GM18520 (cell line): ENCODE measurements at regions not wholly inside any gene's neighbourhood (a gene's known extent, or its start where the extent isn't known, plus 50 kb on each side); places are given as distances from the start of the nearest gene placed in this dataset.
"Not testable (repeated sequence)": the region's sequence is repeated elsewhere in the genome, so short reads cannot be mapped to it uniquely, and the experiment has no call there.

Source experiments
- ATAC-seq: cut with Tn5 transposase; IDR thresholded peaks from one replicate; pipeline ENCODE4 v1.9.1; 2021; ENCODE audit not compliant: unreplicated experiment

DNA sequence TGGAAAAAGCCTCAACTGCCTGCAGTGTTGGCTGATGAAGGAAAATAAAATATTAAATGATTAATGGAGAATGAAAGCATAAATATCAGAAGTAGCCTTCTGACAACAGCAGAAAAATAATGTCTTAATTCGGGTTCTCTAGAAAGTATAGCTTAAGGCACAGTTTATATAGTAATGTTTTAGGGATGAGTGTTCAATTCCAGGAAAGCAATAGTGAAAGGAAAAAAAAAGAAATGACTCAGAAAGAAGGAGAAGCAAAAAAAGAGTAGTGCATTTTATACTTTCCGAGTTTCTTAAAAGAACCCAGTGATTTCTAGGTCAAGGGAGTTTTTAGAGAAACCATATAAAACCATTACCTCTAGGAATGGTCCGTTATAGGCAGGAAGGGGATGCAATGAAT lies 137.3 kb downstream of the HTR1B start:
- no peak for ATAC-seq

DNA sequence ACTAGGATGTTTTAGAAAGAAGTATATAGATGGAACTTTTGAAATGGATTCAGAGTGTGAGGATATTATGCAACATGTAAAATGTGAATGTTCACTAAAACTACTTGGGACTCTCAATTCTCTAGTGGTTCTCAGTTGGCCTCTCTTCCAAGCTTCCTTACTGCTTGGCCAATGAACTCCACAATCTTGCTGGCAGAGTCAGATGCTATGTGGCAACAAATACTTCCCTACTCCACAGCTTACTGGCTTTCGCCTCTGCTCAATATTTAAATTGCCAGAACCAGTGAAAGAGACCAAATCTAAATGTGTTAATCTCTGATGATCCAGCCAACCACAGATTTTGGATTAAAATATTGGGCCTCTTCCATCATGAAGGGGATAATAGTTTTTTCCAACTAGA lies 138.4 kb downstream of the HTR1B start:
- ATAC-seq: no peak

DNA sequence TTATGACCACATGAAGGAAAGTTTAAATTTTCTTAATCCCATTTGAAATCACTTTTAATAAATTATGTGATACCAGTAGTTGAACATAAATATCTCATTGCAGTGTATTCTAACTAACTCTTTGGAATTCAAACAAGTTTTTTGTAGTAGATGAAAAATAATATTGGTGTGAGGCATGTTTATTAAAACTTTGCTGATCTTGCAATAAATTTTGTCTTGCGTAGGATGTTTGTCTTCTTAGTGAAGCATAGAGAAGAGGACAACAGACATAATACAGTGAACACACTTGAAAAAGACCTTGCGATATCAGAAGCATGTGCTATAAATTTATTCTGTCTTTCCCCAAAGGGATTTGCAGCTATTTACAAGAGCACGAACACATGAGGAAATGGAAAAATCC lies 140.7 kb downstream of the HTR1B start:
- ATAC-seq: no peak

DNA sequence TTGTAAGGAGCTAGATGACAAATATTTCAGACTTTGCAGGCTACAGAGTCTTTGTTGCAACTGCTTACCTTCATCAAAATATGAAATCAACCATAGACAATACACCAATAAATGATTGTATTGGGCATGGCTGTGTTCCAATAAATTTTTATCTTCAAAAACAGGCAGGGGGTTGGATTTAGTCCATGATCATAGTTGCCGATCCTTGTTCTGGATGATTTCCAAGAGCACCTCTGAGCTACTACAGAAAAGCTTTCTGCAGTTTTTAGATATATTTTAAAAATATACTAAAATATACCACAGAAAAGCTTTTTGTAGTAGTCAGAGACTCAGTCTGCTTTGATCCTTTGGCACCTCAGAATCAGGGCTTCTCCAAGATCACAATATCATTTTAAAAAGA lies 145.0 kb downstream of the HTR1B start:
- no peak for ATAC-seq

DNA sequence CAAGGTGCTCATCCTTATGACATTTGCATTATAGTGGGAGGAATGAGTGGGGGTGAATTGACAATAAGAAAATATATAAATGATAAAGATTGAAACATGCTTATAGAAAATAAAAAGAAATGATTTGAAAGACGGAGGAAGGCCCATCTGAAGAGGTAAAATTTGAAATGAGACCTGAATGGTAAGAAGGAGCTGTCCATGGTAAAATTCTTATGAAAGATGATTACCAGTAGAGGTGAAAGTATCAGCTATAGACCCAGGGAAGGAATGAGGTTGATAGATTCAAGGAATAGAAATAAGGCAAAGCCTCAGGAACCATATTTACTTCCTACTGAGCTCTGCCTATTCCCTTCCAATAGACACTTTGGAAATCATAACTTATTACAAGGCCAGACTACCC lies 149.7 kb downstream of the HTR1B start:
- no peak for ATAC-seq

DNA sequence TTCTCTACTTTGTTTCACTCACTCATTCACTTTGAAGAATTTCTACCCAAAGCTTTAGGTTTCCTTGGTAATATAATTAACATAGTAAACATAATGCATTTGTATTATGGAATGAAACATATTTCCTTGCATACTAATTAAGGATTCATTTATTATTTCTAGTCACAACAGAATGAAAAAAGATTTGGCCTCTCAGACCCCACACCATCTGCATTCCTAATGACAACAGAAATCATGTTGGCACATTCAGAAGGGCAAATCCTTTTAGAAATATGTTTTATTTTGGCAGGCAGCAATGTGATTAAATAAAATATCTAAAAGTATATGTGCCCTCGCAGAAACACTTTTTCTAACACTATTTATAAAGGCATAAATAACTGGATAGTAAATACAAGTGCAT lies 163.4 kb downstream of the HTR1B start:
- ATAC-seq: no peak

DNA sequence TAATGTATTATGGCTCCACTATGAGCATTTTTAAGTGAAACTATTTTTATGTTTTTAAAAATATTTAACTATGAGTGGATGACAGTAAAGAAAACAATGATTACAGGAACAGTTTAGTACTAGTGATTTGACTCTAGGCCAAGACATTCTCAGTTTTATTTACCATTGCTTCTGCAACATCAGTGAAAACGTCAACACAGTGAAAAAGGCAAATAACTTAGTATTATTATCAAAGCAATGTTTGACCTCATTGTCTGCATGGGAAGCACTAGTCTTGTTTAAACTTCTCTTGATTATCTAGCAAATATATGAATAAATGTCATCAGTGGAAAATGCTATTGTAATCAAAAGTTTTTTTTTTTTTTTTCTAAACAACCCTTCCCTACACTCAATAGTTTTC lies 165.0 kb downstream of the HTR1B start:
- no peak for ATAC-seq

DNA sequence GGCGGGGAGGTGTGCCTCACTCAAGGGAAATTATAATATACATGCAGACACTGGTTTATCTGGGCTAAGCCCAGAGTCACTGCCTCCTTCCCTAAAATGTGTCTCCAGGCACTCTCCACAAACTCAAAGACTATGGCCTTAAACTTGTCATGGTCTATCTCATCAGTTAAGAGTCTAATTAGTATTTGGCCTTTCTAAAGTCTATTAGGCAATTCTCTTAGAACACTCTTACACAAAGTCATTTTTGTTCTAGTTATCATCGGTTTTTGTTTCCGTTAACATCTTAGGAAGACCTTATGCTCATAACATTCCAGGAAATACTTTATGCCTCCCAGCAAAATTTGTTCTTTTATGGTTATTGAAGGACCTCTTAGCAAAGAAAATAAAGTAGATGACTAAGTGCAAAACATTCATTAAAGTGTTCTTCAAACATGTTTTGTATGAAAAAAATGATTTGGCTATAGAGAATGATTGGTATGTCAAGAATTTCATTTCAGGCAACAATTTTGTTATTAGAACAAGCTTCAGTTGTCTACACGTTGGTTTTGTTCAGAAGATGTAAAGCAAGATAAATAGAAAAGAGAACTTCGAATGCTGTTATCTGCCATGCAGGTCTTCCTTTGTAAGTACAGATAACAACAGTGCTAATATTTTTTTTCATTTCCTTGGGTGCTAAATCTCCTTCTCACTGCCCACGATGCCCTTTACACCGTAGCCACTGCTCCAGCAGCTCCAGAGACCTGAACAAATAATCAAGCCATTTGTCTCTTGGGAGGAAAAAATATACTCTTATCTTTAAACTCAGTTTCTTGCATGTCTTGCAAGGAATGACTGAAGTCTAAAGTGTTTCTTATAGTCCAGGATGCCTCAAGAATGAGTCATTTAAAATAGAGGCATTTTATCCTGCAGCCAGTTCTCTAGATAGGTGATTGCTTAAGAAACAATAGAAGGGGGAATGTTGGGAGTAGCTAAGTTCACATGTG lies 170.4 kb downstream of the HTR1B start:
- no peak for ATAC-seq

DNA sequence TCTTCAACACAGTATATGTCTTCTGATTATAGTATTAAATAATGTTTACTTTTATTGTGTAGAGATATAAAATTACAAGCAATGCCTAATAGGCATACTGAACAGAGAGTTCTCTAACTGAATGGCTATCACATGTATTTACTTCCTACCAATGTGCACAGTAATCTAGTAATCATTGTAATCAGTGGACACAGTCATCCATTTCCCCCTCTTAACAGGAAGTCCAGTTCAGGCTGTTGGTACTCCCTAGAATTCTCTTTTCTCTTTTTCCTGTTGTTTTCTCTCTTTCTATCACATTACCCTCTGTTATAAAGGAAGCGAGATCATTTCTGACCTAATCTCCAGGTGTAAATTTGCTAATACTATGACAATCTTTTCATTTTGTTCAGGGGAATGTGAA lies 172.5 kb downstream of the HTR1B start:
- no peak for ATAC-seq

DNA sequence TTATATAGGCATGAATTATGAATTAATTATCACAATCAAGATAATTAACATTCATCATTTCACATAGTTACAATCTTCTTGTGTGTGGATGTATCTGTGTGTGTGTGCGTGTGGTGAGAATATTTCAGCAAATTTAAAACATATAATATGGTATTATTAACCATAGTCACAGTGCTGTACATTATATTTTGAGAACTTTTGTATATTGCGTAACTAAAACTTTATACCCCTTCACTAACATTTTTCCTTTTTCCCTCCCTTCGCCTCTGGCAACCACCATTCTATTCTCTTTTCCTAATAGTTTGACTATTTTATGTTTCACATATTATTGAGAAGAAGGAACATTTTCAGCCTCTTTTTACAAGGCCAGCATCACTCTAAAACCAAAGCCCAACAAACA lies 176.8 kb downstream of the HTR1B start:
- ATAC-seq: no peak

DNA sequence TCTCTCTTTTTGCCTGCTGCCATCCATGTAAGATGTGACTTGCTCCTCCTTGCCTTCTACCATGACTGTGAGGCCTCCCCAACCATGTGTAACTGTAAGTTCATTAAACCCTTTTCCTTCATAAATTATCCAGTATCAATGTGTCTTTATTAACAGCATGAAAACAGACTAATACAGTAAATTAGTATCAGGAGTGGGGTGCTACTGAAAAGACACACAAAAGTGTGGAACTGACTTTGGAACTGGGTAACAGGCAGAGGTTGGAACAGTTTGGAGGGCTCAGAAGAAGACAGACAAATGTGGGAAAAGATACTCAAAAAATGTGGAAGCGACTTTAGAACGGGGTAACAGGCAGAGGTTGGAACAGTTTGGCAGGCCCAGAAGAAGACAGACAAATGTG lies 189.4 kb downstream of the HTR1B start:
- ATAC-seq: no peak

DNA sequence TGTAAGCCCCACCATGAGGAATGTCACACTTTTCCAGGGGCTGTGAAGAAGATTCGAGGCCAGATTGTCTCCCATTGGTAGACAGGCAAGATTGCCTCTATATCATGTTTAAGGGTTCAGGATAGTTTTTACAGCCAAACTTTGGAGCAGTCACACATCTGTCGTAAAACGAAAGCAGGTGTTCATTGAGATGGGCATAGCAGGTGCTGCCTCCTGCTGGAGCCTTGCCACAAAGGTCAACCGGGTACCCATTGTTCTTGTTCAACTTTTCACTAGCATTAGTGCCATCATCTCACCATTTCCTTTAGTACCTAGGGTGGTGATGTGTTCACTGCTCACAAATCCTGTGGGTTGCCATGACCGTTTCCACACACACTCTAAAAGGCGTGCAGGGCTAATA lies 198.3 kb downstream of the HTR1B start:
- no peak for ATAC-seq

DNA sequence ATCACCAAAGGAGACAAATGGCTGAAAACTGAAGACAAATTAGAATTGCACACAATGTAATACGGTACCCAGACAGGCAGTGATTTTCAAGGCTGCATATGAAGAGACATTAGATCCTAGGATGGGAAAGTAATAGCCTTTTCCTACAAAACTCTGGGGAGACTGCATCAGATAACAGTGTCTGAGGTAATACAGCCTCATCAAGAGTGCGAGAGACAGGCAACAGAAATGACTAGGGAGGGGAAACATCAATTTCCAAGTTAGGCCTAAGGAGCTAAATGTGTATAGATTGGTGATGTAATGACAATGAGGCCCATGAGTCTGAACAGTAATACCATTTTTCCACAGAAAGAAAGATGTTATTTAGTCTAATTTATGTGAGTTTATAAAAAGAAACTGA lies 200.3 kb downstream of the HTR1B start:
- ATAC-seq: no peak

DNA sequence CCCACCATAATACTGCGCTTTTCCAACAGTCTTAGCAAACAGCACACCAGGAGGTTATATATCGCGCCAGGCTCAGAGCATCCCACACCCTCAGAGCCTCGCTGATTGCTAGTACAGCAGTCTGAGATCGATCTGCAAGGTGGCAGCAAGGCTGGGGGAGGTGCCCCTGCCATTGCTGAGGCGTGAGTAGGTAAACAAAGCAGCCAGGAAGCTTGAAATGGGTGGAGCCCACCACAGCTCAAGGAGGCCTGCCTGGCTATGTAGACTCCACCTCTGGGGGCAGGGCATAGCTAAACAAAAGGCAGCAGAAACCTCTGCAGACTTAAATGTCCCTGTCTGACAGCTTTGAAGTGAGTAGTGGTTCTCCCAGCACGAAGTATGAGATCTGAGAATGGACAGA lies 211.5 kb downstream of the HTR1B start:
- not testable (repeated sequence) for ATAC-seq

DNA sequence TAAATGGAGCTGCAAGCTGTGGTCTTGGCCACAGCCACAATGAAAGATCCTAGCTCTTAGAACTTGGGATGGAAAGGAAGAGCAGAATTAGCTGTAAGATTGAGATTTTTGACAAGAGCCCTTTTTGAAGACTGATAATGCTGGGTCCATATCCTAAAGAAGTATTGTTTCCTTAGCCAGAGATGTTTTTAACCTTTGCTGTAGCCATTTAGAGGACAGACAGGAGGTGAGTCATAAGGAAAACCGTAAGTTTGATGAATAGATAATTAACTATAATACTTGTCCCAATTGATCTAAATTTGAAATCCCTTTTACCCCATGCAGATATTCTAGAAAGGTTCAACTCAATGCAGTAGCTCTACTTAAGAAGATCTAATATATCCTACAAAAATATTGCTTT lies 213.7 kb downstream of the HTR1B start:
- ATAC-seq: no peak

DNA sequence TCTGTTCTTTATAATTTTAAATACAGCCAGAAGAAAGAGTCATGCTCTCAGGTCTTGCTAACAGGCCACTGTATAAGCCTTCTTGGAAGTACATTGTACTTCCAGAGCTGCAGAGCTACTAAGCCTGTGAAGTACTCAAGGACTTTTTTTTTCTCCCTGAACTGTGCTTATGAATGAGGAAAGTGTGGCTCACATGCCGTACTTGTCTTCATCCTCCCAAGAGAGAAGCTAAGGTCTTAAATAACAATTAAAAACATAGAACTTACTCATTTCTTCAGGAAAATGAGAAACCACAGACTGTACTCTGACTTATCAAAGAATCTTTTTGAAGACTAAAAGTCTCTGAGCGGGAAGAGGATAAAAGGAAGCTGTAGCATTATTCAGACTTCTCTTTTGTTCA lies 218.3 kb downstream of the HTR1B start:
- no peak for ATAC-seq

DNA sequence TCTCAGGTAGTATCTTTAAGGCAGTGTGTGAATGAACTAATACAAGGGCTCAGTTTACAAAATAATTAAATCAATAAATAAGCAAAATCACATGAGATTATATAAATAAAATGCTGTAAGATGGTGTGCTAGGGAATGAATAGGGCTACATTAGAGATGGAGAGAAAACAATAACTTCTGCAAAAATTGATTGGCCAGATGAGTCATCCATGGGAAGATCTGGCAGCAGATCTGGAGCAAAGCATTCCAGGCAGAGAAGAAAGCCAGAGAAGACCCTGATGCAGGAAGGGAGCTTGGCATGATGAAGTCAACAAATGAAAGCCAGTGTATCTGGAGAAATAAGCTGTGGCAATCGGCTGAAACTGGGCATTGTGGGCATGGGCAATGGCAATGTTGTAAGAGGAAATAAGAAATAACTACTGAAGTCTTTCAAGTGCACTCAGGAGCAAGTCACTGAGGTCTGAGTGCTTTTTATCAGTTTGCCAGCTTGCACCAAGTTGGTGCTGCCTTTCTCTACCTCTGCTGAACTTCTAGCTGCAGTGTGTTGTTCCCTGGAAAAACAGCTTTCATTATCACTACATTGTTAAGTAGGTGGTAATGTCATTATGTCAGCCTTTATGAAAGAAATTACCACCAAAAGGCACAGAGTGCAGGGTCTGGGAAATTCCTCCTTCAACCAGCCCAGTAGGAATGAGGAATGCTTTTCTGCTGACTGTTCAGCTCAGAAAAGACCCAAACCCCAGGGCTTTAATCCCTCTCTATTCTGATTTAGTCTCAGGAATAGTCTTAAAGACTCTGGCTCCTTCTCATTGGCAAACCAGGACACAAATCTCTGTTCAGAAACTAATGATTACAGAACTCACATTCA lies 231.6 kb downstream of the HTR1B start:
- no peak for ATAC-seq

DNA sequence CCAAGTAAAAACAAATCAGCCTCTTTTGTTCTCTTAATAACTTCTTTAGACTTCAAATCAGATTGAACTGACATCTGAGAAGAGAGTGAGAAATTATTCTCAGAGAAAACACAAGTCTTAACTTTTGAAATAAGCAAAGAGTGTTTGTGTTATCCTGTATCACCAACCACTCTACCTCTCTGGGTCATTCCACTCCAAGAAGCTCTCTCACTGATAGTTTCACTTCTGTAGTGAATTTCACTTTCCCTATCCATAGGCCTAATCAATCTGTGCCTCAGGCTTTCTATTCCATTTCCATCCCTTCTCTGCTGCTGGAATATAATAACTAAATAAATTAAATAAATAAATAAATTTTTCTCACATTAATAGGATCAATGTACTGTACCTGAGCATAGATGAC lies 235.0 kb downstream of the HTR1B start:
- no peak for ATAC-seq

DNA sequence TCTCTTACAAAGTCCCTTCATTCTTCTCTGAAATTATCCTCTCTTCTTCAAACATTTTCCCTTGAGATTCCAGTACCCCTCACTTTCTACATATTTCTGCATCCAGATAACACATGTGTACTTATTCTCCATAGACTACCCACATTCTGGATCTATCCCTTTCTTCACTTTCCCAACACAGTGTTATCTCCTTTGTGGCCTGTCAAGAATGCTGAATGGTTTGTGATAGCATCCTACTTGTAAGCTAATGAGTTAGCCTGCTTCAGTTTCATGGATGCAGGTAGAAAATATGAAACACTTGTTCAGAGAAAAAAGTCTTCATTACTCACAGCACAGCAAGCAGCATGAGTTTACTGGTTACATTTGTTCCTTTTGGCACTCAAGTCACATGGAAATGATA lies 245.4 kb downstream of the HTR1B start:
- no peak for ATAC-seq

DNA sequence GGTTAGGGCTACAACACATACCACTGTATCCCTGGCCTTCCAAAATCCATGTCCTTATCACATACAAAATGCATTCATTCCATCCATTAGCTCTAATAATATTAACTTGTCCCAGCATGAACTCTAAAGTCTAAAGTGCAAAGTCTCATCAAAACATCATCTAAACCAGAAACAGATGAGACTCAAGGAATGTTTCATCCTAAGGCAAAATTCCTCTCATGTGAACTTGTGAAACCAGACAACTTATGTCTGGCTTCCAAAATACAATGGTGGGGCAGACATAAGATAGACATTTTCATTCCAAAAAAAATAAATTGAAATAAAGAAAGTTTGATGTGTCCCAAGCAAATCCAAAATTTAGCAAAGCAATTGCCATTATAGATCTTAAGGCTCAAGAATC lies 257.4 kb downstream of the HTR1B start:
- ATAC-seq: no peak

DNA sequence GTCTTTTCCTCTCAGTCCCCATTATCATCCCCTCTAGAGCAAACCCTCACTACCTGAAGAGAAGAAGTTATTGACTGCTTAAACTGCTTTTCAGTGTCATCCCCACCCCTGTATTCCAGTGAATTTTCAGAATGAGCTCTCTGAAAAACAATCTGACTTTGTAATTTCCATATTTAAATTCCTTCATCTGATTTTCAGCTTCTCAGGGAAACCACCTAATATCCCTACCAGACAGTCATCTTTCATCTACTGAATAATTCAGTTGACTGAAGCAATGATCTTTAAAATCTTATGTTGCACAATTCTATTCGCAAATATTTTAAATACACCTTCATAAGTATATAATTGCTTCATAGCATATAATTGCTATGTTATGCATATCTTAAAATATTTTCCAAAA lies 258.7 kb downstream of the HTR1B start:
- no peak for ATAC-seq

DNA sequence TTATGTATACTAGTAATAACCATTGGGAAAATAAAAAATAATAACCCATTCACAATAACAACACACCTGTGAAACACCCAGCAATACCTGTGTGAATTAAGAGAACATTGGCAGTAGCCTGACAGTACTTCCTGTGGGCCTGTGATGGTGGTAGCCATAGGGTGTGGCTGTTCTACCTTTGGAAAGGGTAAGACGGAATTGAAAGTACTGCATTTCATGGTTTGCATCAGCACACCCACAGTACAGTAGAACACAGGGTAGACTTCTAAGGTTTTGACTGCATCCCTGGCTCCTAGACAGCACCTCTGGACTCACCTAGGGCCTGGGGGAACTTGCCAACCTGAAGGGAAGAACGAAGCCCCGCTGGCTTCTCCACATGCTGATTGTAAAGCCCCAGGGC lies 279.8 kb downstream of the HTR1B start:
- ATAC-seq: no peak
